ENCODE measurements at regions not wholly inside any gene's neighbourhood (a gene's known extent, or its start where the extent isn't known, plus 50 kb on each side); places are given as distances from the start of the nearest gene placed in this dataset.

DNA sequence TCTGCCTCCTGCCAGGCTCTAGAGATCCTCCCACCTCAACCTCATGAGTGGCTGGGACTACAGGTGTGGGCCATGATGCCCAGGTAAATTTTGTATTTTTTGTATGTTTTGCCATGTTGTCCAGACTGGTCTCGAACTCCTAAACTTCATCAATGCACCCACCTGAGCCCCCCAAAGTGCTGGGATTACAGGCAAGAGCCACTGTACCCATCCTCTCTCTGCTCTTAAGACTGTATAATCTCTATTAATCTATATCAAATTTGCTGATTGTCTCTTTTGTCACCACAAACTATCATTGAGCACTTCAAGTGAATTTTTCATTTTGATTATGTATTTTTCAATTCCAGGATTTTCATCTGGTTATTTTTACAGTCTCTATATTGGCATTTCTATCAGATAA is 440.3 kb downstream of the NOVA1 start:
- Histone ChIP-seq H3K9me3 (replicated peaks; ENCODE audit: control insufficient read depth, insufficient read depth, low read depth, low read length) (no peaks in the 10 kb centered on the region), H3K79me2 (ENCODE audit: control insufficient read depth, insufficient read depth, low read length) (no peaks in the 10 kb centered on the region), H4K20me1 (replicated peaks; ENCODE audit: control insufficient read depth, insufficient read depth, low read length) (no peaks in the 10 kb centered on the region), H3K4me2 (ENCODE audit: insufficient read depth, low read length) (no peak overlapping the region), H3K4me1 (replicated peaks in 1 of 2; ENCODE audit: control insufficient read depth in 2 of 2, insufficient read depth in 2 of 2, low read length in 2 of 2) (no peaks in the 10 kb centered on the region), H3K9ac (ENCODE audit: insufficient read depth in 1 of 2, low read depth in 2 of 2, low read length in 2 of 2) (no peak overlapping the region), H3K9me1 (ENCODE audit: control insufficient read depth, insufficient read depth, low read length) (no peaks in the 10 kb centered on the region), H3K27me3 (ENCODE audit: control insufficient read depth in 2 of 2, insufficient read depth in 2 of 2, low read length in 2 of 2) (no peaks in the 10 kb centered on the region), H3K36me3 (ENCODE audit: control insufficient read depth, insufficient read depth, low read length) (no peaks in the 10 kb centered on the region), H3K4me3 (no peak overlapping the region), H3K27ac (ENCODE audit: extremely low read depth, low read depth, low read length) (no peak overlapping the region), H2AFZ (ENCODE audit: low read depth, low read length) (no peak overlapping the region)
- FAIRE-seq (no peak), ATAC-seq (no peak), DNase-seq (ENCODE audit: extremely low read depth in 1 of 4, low spot score in 3 of 4) (no peak)
- WGBS (ENCODE audit: insufficient coverage, low coverage, missing lambda C conversion rate) = 0% methylated on average over 1 of the region's 1 CpG
- ChIA-PET CTCF (ENCODE audit: low intra/inter-chr PET ratio) (no interaction called here), POLR2A (no interaction called here)
- TF ChIP-seq CEBPB (tag; IDR thresholded peaks at IDR 0.05) = no peak
- no peak for TF ChIP-seq ARID1B (IDR thresholded peaks at IDR 0.05)
- no peak for TF ChIP-seq HDAC1 (IDR thresholded peaks at IDR 0.05)
- no peak for TF ChIP-seq CHD2 (IDR thresholded peaks at IDR 0.05; ENCODE audit: low read depth, low read length)
- TF ChIP-seq ILK (tag; IDR thresholded peaks at IDR 0.05; ENCODE audit: borderline replicate concordance, low read depth) = no peak
- TF ChIP-seq PCBP2 (IDR thresholded peaks at IDR 0.05; ENCODE audit: low read depth, low read length, poor library complexity, severe bottlenecking) = no peak
- TF ChIP-seq JUND (IDR thresholded peaks at IDR 0.05; ENCODE audit: borderline replicate concordance, low read depth, low read length) = no peak
- TF ChIP-seq JUND (tag; IDR thresholded peaks at IDR 0.05; ENCODE audit: borderline replicate concordance, low read depth, low read length) = no peak
- TF ChIP-seq HIVEP1 (CRISPR knock-in tag; IDR thresholded peaks at IDR 0.05) = no peak
- TF ChIP-seq SREBF1 (IDR thresholded peaks at IDR 0.05; ENCODE audit: borderline replicate concordance, low read depth, low read length) = no peak
- TF ChIP-seq ZNF766 (CRISPR knock-in tag; conservative IDR thresholded peaks at IDR 0.05) = no peak
- no peak for TF ChIP-seq TARDBP (IDR thresholded peaks at IDR 0.05)
- intact Hi-C loops (cut with micrococcal nuclease) (no loop called here), in situ Hi-C loops (cut with MboI) (no loop called here)
- BruUV-seq (replicated peaks) = no TSS peak

Data from K562 (cell line).